Esophagus squamous epithelium (tissue), 5 donors: ENCODE measurements at regions not wholly inside any gene's neighbourhood (a gene's known extent, or its start where the extent isn't known, plus 50 kb on each side); places are given as distances from the start of the nearest gene placed in this dataset.

Source experiments
- DNase-seq: peaks from one replicate; lab custom pipeline; 2025; lab: John Stamatoyannopoulos, UW
- H3K27ac ChIP-seq, 4 donors: fragments of 200-600 bp; sonication (generic); one replicate each; pipeline ENCODE4 v1.5.1; 2016 to 2019; ENCODE audit warnings: mild to moderate bottlenecking in 1 of 4
- H3K27me3 ChIP-seq, 4 donors: fragments of 200-600 bp; sonication (generic); 1 replicate in 3 of 4; 2 replicates in 1 of 4; pipeline versions ENCODE4 v1.5.1 to v1.6.0; 2017 to 2021; ENCODE audit warnings: antibody characterized with exemption in 1 of 4
- H3K36me3 ChIP-seq, 3 donors: fragments of 200-600 bp; sonication (generic); one replicate each; pipeline ENCODE4 v1.5.1; 2016 to 2019
- H3K4me1 ChIP-seq, 3 donors: fragments of 200-600 bp; sonication (generic); one replicate each; pipeline ENCODE4 v1.5.1; 2017 to 2019
- H3K4me3 ChIP-seq, 4 donors: fragments of 200-600 bp; sonication (generic); 1 replicate in 3 of 4; 2 replicates in 1 of 4; pipeline ENCODE4 v1.5.1; 2016 to 2019; ENCODE audit warnings: mild to moderate bottlenecking in 2 of 4, moderate library complexity in 1 of 4
- H3K9me3 ChIP-seq, 3 donors: fragments of 200-600 bp; sonication (generic); one replicate each; pipeline ENCODE4 v1.5.1; 2016 to 2019
- CTCF ChIP-seq, 6 experiments: fragments of 450-650 bp in 4 of 6; fragments of 200-600 bp in 2 of 6; sonication (generic) in 2 of 6; IDR thresholded peaks; one replicate each; pipeline ENCODE4 v1.5.1; 2016 to 2019; ENCODE audit warnings: antibody characterized with exemption in 6 of 6, mild to moderate bottlenecking in 4 of 6, moderate library complexity in 4 of 6
- POLR2A ChIP-seq, 4 donors: fragments of 450-650 bp; IDR thresholded peaks; one replicate each; pipeline ENCODE4 v1.6.1; 2017; ENCODE audit warnings: antibody characterized with exemption in 4 of 4, mild to moderate bottlenecking in 4 of 4, moderate library complexity in 3 of 4
- WGBS, 2 donors: methylation state at CpG; one replicate each; pipeline ENCODE4 v1.1.5; 2018; 5-methylcytosine and 5-hydroxymethylcytosine counted together
- intact Hi-C: fragments of 100-400 bp; cut with DNase I; formaldehyde crosslinking; loops from one replicate; pipeline ENCODE4 v1.15.0; 2022
- donor health status: DM: yes; HTN: yes; CAD: no.

DNA sequence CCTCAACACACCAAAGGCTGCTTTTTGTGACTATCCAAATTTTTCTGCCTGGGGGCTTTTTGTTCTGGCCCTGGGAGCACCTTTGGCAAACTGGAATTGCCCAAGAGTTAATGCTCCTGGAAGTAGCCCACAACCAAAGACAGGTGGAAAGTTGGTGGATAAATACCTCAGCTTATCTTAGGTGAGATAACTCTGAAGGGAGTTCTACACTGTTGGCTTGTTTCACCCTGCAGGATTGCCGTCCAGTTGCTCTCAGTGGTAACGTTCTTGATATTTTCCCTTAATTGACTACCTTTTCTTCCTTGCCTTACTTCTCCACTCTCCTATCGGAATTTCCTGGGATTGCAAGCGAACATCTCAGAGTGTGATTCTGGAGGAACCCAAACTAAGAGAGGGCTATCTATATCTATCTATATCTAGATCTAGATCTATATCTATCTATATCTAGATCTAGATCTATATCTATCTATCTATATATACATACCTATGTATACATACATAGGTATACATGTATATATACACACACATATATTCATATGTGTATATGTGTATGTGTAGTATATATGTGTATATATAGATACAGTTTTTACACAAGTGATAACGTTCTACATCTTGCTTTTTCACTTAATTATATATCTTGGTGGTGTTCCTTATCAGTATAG is 82.6 kb upstream of the DHX15 start:
- TF ChIP-seq CTCF (IDR thresholded peaks at IDR 0.05) (no peak), POLR2A (IDR thresholded peaks at IDR 0.05) (no peak)
- no peaks in the 10 kb centered on the region for H3K27me3 ChIP-seq
- intact Hi-C loops = no loop called here
- DNase-seq = no peak
- no peak overlapping the region for H3K4me3 ChIP-seq
- no peak overlapping the region for H3K27ac ChIP-seq
- 77 to 90% methylated on average over 5 of the region's 5 CpGs for WGBS, 2 donors
- H3K9me3 ChIP-seq = no peaks in the 10 kb centered on the region
- H3K4me1 ChIP-seq = no peaks in the 10 kb centered on the region
- no peaks in the 10 kb centered on the region for H3K36me3 ChIP-seq

GRCh38 chr4:24668956-24669355 is 84.6 kb upstream of the DHX15 start:
- Histone ChIP-seq H3K27me3 (no peaks in the 10 kb centered on the region), H3K27ac (no peak overlapping the region), H3K4me3 (no peak overlapping the region), H3K36me3 (no peaks in the 10 kb centered on the region), H3K4me1 (no peaks in the 10 kb centered on the region), H3K9me3 (no peaks in the 10 kb centered on the region)
- WGBS, 2 donors = 73 to 81% methylated on average over 10 of the region's 10 CpGs
- intact Hi-C loops = no loop called here
- no peak for DNase-seq
- TF ChIP-seq POLR2A (IDR thresholded peaks at IDR 0.05) = no peak
- TF ChIP-seq CTCF (IDR thresholded peaks at IDR 0.05) = no peak

DNA sequence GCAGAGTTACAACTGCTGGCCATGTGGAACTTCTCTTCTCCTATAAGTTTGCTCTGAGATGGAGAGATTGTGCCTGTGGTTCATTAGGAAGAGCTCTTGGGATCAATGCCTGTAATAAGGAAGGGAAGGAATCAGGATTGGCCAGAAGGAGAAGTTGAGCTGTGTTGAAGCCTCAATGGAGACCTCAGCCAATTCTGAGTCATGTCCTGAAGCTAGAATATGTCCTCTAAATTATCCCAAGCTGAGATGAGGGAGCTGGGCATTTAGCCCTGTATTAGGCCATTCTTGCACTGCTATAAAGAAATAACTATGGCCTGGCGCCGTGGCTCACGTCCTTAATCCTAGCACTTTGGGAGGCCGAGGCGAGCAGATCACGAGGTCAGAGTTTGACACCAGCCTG is 85.4 kb upstream of the DHX15 start:
- H3K4me3 ChIP-seq = no peak overlapping the region
- no peak overlapping the region for H3K27ac ChIP-seq
- 96 to 98% methylated on average over 6 of the region's 6 CpGs for WGBS, 2 donors
- no peaks in the 10 kb centered on the region for H3K4me1 ChIP-seq
- no peaks in the 10 kb centered on the region for H3K36me3 ChIP-seq
- intact Hi-C loops = no loop called here
- no peak for TF ChIP-seq CTCF (IDR thresholded peaks at IDR 0.05)
- no peak for TF ChIP-seq POLR2A (IDR thresholded peaks at IDR 0.05)
- no peaks in the 10 kb centered on the region for H3K9me3 ChIP-seq
- no peak for DNase-seq
- no peaks in the 10 kb centered on the region for H3K27me3 ChIP-seq

DNA sequence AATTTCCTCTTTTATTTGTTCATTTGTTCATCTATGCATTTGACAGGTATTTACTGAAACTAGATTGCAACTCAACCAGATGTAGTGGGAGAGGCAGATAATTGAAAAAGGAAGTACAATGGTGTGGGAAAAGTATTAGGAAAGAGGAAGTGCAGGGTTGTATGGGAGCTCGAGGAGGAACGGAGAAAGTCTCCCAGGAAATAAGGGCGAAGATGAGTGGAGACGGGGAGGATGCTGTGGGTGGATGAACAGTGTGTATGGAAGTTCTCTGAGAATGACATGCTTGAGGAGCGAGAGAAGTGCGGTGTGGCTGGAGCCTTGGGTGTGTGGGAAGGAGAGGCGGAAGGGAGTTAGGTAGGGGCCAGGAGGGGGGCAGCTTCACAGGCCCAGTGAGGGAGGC is 87.5 kb upstream of the DHX15 start:
- TF ChIP-seq POLR2A (IDR thresholded peaks at IDR 0.05) = no peak
- no peak for TF ChIP-seq CTCF (IDR thresholded peaks at IDR 0.05)
- 68 to 86% methylated on average over 7 of the region's 7 CpGs for WGBS, 2 donors
- H3K27me3 ChIP-seq = no peaks in the 10 kb centered on the region
- no peaks in the 10 kb centered on the region for H3K4me1 ChIP-seq
- DNase-seq = no peak
- intact Hi-C loops = no loop called here
- H3K36me3 ChIP-seq = no peaks in the 10 kb centered on the region
- no peak overlapping the region for H3K4me3 ChIP-seq
- no peak overlapping the region for H3K27ac ChIP-seq
- peaks cover 0 to 9% (median 0%) of the 10 kb centered on the region in 3 donors for H3K9me3 ChIP-seq

DNA sequence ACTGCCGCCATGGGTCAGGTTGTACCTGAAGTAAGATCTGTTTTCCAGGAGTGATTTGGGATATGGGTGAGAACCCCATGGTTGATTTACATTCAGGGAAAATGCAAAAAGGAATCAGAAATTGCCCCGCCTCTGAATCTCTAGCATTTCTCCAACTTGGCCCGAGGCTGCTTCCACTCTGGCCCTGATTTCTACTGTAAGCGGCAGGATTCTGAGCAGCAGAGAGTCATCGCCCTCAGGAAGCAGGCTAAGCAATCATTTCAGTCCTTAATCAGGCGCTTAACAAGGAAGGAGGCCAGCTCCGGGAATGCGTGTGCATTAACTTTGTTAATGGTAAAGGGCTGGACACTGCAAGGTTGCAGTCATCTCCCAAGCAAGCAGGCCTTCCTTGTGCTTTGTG is 88.5 kb upstream of the DHX15 start:
- peaks cover 0 to 9% (median 0%) of the 10 kb centered on the region in 3 donors for H3K9me3 ChIP-seq
- no peak overlapping the region for H3K27ac ChIP-seq
- no peaks in the 10 kb centered on the region for H3K4me1 ChIP-seq
- WGBS, 2 donors = 68 to 73% methylated on average over 6 to 8 of the region's 8 CpGs
- no peaks in the 10 kb centered on the region for H3K27me3 ChIP-seq
- no peaks in the 10 kb centered on the region for H3K36me3 ChIP-seq
- intact Hi-C loops = no loop called here
- H3K4me3 ChIP-seq = no peak overlapping the region
- DNase-seq = no peak
- TF ChIP-seq POLR2A (IDR thresholded peaks at IDR 0.05) (no peak), CTCF (IDR thresholded peaks at IDR 0.05) (no peak)
